HepG2 (cell line): ENCODE measurements at regions not wholly inside any gene's neighbourhood (a gene's known extent, or its start where the extent isn't known, plus 50 kb on each side); places are given as distances from the start of the nearest gene placed in this dataset.

Experiments used
- ATAC-seq: fragments of 200-7000 bp; cut with Tn5 transposase; 3 replicates; pipeline ENCODE4 v1.9.1; 2020; ENCODE audit warnings: mild to moderate bottlenecking, moderate library complexity
- BruUV-seq: library from RNA; stranded (reverse); fragments of 400-500 nt; replicated peaks from 2 replicates; lab custom pipeline; 2021; lab: Mats Ljungman, UMichigan
- CTCF ChIA-PET: fragments of 300-600 bp; formaldehyde crosslinking; extraction: SDS; loops from one replicate; lab custom pipeline; 2021; ENCODE audit warnings: low total read pairs, inconsistent platforms, low intra/inter-chr PET ratio; lab: Yijun Ruan, JAX
- POLR2A ChIA-PET: fragments of 350-600 bp; sonication (Branson Sonifier 250); formaldehyde crosslinking; loops from one replicate; lab custom pipeline; 2020; ENCODE audit warnings: antibody characterized with exemption, inconsistent platforms; lab: Yijun Ruan, JAX
- DNase-seq: peaks from one replicate; pipeline ENCODE4 v3.0.0-alpha.2; 2015; ENCODE audit warnings: low spot score
- FAIRE-seq: peaks from 3 replicates; lab custom pipeline; 2011; peaks lifted over from hg19 to GRCh38; lab: Jason Lieb, UNC
- H2AFZ ChIP-seq: one replicate; pipeline ENCODE4 v1.6.1; 2011; ENCODE audit warnings: low read length, inconsistent platforms
- H3K27ac ChIP-seq: fragments of 300-600 bp; 3 replicates; pipeline ENCODE4 v1.8.0; 2011; ENCODE audit warnings: mixed run types, mild to moderate bottlenecking, mixed read lengths, low read length, inconsistent platforms; ENCODE audit not compliant: insufficient read depth; ENCODE audit errors: extremely low read length
- H3K27me3 ChIP-seq, 2 experiments: fragments of 200-600 bp in 1 of 2; 2 replicates in 1 of 2; 3 replicates in 1 of 2; pipeline versions ENCODE4 v1.6.0 to v1.8.0; 2011; ENCODE audit warnings: low read length in 2 of 2, mild to moderate bottlenecking in 2 of 2, moderate library complexity in 2 of 2, inconsistent platforms in 1 of 2; ENCODE audit not compliant: insufficient read depth in 2 of 2, control insufficient read depth in 1 of 2
- H3K36me3 ChIP-seq, 2 experiments: fragments of 200-600 bp in 1 of 2; replicated peaks in 1 of 2; 2 replicates in 1 of 2; 3 replicates in 1 of 2; pipeline versions ENCODE4 v1.5.1 to v1.8.0; 2011; ENCODE audit warnings: low read length in 2 of 2, inconsistent platforms in 1 of 2; ENCODE audit not compliant: insufficient read depth in 2 of 2, control insufficient read depth in 1 of 2
- H3K4me1 ChIP-seq: 2 replicates; pipeline ENCODE4 v1.5.1; 2012; ENCODE audit warnings: low read length, inconsistent platforms; ENCODE audit not compliant: insufficient read depth
- H3K4me2 ChIP-seq: 2 replicates; pipeline ENCODE4 v1.6.0; 2011; ENCODE audit warnings: low read depth, low read length, inconsistent platforms
- H3K4me3 ChIP-seq, 3 experiments: fragments of 200-600 bp in 1 of 3; sonication (generic), shearing (Covaris generic) in 1 of 3; replicated peaks in 1 of 3; 2 replicates each; pipeline ENCODE4 v1.5.1; 2011 to 2016; ENCODE audit warnings: low read length in 3 of 3, inconsistent platforms in 2 of 3, low read depth in 2 of 3, mild to moderate bottlenecking in 2 of 3, control low read depth in 1 of 3, mixed read lengths in 1 of 3; ENCODE audit not compliant: insufficient read depth in 1 of 3
- H3K79me2 ChIP-seq: one replicate; pipeline ENCODE4 v1.6.1; 2011; ENCODE audit warnings: low read length, inconsistent platforms; ENCODE audit not compliant: insufficient read depth
- H3K9ac ChIP-seq: 2 replicates; pipeline ENCODE4 v1.6.0; 2011; ENCODE audit warnings: mild to moderate bottlenecking, low read depth, low read length, inconsistent platforms; ENCODE audit not compliant: insufficient read depth
- H3K9me3 ChIP-seq: 2 replicates; pipeline ENCODE4 v1.5.1; 2012; ENCODE audit warnings: mild to moderate bottlenecking, low read length
- H4K20me1 ChIP-seq: 2 replicates; pipeline ENCODE4 v1.6.0; 2011; ENCODE audit warnings: inconsistent platforms, mild to moderate bottlenecking, low read length, moderate library complexity; ENCODE audit not compliant: insufficient read depth
- CBX5 ChIP-seq: sonication (generic); formaldehyde crosslinking; IDR thresholded peaks from 2 replicates; pipeline ENCODE4 v1.4.0; 2020; ENCODE audit warnings: missing genetic modification reagents, borderline replicate concordance
- GPN1 ChIP-seq: sonication (generic); formaldehyde crosslinking; IDR thresholded peaks from 2 replicates; pipeline ENCODE4 v1.5.1; 2020; ENCODE audit warnings: missing genetic modification reagents, borderline replicate concordance
- JUND ChIP-seq: sonication (generic); formaldehyde crosslinking; IDR thresholded peaks from 2 replicates; pipeline ENCODE4 v1.8.0; 2022; ENCODE audit warnings: mild to moderate bottlenecking, missing genetic modification reagents
- NFE2L2 ChIP-seq: fragments of 150-350 bp; IDR thresholded peaks from 2 replicates; pipeline ENCODE4 v1.6.1; 2014; ENCODE audit warnings: low read length
- RNF2 ChIP-seq: fragments of 450-650 bp; conservative IDR thresholded peaks from 2 replicates; pipeline ENCODE4 v1.6.1; 2016; ENCODE audit warnings: low read depth
- RORA ChIP-seq: sonication (generic); formaldehyde crosslinking; IDR thresholded peaks from 2 replicates; pipeline ENCODE4 v1.5.0; 2020; ENCODE audit warnings: mild to moderate bottlenecking, missing genetic modification reagents, moderate library complexity
- RXRB ChIP-seq: IDR thresholded peaks from 2 replicates; pipeline ENCODE4 v1.6.1; 2016; ENCODE audit warnings: borderline replicate concordance, missing genetic modification reagents, missing compliant biosample characterization
- ZNF484 ChIP-seq: sonication (generic); formaldehyde crosslinking; IDR thresholded peaks from 2 replicates; pipeline ENCODE4 v1.5.1; 2020; ENCODE audit warnings: mild to moderate bottlenecking, low read depth, missing genetic modification reagents, borderline replicate concordance
- ZNF557 ChIP-seq: sonication (generic); formaldehyde crosslinking; IDR thresholded peaks from 2 replicates; pipeline ENCODE4 v1.4.0; 2020; ENCODE audit warnings: missing genetic modification reagents
- WGBS: methylation state at CpG from one replicate; pipeline ENCODE4 v1.1.6; 2017; ENCODE audit warnings: low lambda C conversion rate; 5-methylcytosine and 5-hydroxymethylcytosine counted together
- in situ Hi-C: cut with HindIII; loops from 2 replicates; pipeline ENCODE4 v1.10.0; 2017; ENCODE audit warnings: low pct_unique_long_range_greater_than_20kb; ENCODE audit not compliant: extremely low pct_ligation_motif_present
- intact Hi-C: fragments of 100-400 bp; cut with micrococcal nuclease; formaldehyde crosslinking; loops from one replicate; pipeline ENCODE4 v1.10.0; 2022; ENCODE audit not compliant: unreplicated experiment
- TF ChIP-seq, protein P1 (sequence below): sonication (generic); formaldehyde crosslinking; IDR thresholded peaks from 2 replicates; pipeline ENCODE4 v1.4.0; 2020; ENCODE audit warnings: missing genetic modification reagents, borderline replicate concordance

DNA sequence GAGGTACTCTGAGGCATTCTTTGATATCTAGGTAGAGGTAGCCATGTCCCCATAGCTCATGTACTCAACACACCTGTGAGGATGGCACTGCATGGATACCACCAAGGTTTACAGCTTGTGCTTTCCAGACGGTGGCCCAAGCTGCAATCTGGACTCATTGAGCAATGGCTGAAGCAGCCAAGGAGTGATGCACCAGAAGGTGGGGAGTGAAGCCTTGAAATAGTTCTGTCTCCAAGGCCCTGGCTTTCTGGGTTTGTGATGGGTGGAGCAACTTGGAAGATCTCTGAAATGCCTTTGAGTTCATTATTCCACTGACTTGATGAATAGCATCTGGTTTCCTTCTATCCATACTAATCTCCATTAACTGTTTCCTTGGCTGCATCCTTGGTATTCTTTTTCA is 290.0 kb upstream of the NOVA1 start (continued):
- TF ChIP-seq, protein P1, sequence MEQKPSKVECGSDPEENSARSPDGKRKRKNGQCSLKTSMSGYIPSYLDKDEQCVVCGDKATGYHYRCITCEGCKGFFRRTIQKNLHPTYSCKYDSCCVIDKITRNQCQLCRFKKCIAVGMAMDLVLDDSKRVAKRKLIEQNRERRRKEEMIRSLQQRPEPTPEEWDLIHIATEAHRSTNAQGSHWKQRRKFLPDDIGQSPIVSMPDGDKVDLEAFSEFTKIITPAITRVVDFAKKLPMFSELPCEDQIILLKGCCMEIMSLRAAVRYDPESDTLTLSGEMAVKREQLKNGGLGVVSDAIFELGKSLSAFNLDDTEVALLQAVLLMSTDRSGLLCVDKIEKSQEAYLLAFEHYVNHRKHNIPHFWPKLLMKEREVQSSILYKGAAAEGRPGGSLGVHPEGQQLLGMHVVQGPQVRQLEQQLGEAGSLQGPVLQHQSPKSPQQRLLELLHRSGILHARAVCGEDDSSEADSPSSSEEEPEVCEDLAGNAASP (CRISPR knock-in tag) = no peak
- TF ChIP-seq GPN1 = no peak
- no peak for TF ChIP-seq ZNF557 (CRISPR knock-in tag)
- TF ChIP-seq, all 625 proteins: peak for 0

DNA sequence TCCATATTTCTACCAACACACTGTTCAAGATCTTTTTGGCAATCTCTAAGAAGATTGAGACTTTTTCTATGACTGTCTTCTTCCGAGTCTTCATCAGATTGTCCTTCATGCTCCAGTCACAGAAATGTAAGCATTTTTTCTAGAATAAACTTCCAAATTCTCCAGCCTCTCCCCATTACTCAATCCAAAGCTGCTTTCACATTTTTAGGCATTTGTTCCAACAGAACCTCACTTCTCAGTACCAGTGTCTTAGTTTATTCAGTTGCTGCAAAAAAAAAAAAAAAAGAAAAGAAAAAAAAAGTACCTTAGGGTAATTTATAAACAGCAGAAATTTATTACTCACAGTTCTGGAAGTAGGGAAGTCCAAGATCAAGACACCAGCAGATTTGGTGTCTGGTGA is 290.8 kb upstream of the NOVA1 start:
- intact Hi-C loops = no loop called here
- no peaks in the 10 kb centered on the region for H3K36me3 ChIP-seq
- TF ChIP-seq NFE2L2 = no peak
- TF ChIP-seq JUND (CRISPR knock-in tag) = no peak
- no peak for TF ChIP-seq CBX5
- TF ChIP-seq ZNF484 = no peak
- no peak for TF ChIP-seq RORA (CRISPR knock-in tag)
- no peak for TF ChIP-seq RNF2
- TF ChIP-seq RXRB (CRISPR knock-in tag) = no peak
- TF ChIP-seq, all 625 proteins: peak for 0
- Histone ChIP-seq H3K4me3 (no peak overlapping the region), H3K79me2 (no peaks in the 10 kb centered on the region), H3K9ac (no peak overlapping the region), H3K4me1 (no peaks in the 10 kb centered on the region), H3K9me3 (peaks cover 97% of the 10 kb centered on the region), H3K27ac (no peak overlapping the region), H4K20me1 (no peaks in the 10 kb centered on the region), H3K4me2 (no peak overlapping the region), H3K27me3 (no peaks in the 10 kb centered on the region), H2AFZ (no peak overlapping the region)
- BruUV-seq = no TSS peak
- no peak for DNase-seq
- POLR2A ChIA-PET = no interaction called here
- CTCF ChIA-PET = no interaction called here
- no peak for FAIRE-seq
- 1% methylated on average over 1 of the region's 1 CpG for WGBS
- in situ Hi-C loops = no loop called here
- no peak for ATAC-seq
